HTR-8/SVneo (cell line): ENCODE measurements at regions not wholly inside any gene's neighbourhood (a gene's known extent, or its start where the extent isn't known, plus 50 kb on each side); places are given as distances from the start of the nearest gene placed in this dataset.

Experiments
- DNase-seq: peaks from one replicate; pipeline ENCODE4 v3.0.0; 2011; ENCODE audit warnings: low spot score, mixed read lengths; ENCODE audit not compliant: insufficient read length
- FAIRE-seq: peaks from 2 replicates; lab custom pipeline; 2011; peaks lifted over from hg19 to GRCh38; lab: Jason Lieb, UNC

DNA sequence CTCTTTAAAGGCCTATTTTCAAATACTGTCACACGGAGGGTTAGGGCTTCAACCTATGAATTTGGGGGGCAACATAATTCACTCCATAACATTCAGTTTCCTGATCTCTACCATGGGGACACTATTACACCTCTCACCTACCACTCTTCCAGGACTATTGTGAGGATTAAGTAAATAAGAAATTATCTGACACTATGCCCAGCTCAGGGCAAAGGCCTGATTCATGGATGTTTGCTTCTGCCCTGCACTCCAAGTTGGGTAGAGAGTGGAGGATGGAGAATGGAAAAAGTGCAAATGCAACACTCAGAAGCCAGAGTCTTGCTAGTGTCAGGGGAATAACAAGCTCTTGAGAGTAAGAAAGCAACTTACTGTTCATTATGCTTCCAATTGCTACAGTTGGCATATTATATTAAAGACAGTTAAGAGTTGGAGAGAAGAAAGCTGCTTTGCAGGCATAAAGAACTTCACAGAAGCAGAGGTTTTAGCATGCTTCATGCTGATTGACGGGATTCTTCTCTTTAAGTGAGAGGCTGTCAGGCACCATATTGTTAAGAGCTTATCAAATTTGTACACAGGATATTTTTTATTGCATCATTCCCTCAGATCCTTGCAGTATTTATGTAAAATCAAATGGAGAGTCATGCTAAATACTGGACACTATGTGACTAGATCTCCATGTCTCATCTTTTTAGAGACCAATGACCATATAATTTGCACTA, 375.3 kb downstream of the VPS13C start:
- DNase-seq (no peak), FAIRE-seq (no peak)

DNA sequence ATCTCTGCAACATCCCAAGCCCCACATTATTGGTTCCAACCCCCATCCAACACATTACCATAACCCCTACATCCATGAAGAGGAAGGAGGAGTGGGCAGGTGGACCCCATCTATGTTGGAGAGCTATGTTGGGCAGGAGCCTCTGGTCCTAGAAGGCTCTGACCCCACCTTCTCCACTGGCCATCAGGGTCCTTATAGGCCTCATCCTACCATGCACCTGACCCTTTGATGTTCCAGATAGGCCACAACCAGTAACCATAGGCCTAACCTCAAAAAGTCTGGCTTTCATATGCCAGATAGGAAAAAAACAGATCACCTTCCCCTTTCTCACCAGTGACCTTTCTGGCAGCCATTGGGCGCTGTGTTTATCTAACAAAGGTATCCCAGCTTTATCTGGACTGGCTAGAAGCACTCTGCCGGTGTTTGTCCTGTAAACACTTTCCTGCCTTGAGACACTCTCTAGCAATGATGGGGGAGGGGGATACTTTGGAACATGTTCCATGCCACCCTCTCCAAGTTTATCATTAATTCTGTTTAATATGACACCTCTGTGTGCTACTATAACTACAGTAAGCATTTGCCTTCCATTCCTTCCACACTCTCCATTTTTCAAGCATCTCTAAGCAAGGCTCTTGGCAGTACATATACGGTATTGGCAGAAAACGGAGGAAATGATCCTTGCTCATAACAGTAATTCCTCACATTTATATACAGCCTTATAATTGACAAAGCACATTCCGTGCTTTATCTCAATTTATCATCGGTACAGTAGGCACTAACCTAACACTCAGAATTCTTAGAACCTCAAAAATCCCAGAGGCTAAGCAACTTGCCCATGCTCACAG, 377.1 kb downstream of the VPS13C start:
- FAIRE-seq: no peak
- DNase-seq: no peak

DNA sequence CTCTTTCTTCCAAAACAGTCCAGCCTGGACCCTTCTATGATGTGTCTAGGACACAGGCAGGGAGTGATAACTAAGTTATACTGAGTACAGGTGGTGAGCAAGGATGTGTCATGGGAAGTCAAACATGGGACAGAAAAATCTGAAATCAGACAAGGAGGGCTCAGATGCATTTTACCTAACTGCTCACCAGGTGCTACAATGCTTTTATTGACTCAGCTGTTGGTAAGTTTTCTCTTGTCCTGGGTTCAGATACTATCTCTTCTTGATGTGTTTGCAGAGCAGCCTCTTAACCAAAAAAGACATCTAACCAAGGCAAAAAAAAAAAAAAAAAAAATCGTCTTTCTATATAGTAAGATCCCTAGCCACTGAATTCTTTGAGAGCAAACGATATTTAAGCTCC, 378.6 kb downstream of the VPS13C start:
- no peak for DNase-seq
- no peak for FAIRE-seq

DNA sequence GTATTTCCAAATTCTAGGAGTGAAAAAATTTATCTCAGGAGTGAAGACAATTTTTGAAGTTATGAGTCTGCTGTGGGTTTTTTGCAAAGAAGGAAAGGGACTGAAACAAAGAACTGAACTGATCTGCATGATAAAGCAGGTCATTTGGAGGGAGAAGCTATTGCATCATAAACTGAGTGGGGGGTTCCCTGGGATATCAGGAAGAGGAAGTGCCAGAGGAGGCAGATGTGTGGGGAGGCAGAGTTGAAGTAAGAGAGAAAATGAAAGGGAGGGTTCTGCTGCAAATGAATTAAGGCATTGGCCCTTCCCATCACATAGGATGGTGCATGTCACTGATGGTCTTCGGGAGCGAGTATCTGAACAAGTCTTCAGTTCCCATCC, 379.2 kb downstream of the VPS13C start:
- FAIRE-seq: no peak
- no peak for DNase-seq

DNA sequence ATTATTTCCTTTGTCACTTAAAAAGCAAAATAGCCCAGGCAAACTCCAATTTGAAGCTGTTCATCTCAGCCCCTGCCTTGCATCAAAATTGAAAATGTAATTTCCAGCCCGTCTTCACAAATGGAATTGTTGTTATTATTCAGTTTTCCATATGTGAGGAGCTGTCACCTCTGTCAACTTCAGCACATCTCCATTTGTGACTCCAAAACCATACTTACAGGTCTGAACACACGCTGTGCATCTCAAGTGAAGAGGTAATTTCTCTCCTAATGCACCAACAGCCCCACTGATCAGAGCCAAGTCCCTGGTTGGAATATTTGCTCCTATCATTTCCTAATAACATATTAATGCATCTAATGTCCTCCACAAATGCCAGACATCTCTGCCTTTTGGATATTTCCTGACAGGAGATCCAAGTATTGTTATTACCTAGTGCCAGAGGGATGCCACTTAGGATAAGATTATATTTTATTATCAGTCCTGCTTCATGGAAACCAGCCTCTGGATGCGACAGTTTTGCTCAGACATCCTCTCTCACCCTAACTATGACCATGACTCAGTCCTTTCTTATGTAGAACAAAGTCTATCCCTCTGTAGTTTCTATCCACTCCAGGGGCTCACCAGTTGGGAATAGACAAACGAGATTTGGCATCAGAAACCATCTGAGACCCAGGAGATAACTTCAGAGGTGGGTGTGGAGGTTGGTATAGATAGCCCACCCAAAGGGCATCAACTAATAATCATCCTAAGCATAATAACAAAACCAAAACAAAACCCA, 379.8 kb downstream of the VPS13C start:
- DNase-seq (no peak), FAIRE-seq (no peak)

DNA sequence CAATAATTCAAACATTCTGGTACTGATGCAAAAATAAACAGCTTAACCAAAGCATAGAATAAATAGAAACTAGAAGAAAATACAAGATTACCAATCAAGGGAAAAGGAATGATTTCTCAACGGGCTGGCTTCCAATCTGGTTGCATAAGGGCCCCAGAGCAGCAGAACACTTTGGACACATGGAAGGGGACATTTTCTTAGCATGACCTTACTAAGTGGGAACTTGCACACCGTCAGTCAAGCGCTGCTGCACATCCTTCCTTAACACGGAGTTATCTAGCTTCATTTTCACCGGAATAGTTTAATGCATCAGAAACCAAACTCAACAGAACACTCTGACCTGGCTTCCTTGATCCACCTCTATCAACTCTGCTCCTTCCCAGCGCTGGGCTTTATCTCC, 388.5 kb downstream of the VPS13C start:
- DNase-seq: no peak
- no peak for FAIRE-seq

DNA sequence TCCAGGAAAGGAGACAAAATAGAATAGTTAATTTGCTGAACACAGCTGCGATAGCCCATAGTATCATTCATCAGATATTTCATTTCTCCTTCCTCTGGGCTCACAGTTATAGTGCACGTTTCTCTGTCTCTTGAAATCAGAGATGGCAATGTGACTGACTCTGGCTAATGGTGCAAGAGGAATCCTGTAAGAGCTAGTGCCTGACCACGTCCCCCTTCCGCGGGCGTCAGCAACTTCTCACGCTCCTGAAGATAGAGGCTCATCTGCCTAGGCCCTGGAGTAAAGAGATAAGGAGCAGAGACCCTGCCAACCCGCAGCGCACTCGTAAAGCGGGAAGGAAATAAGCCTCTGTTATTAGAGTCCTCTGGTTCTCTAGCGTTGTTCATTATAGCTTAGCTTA, 391.8 kb downstream of the VPS13C start:
- DNase-seq (no peak), FAIRE-seq (no peak)

DNA sequence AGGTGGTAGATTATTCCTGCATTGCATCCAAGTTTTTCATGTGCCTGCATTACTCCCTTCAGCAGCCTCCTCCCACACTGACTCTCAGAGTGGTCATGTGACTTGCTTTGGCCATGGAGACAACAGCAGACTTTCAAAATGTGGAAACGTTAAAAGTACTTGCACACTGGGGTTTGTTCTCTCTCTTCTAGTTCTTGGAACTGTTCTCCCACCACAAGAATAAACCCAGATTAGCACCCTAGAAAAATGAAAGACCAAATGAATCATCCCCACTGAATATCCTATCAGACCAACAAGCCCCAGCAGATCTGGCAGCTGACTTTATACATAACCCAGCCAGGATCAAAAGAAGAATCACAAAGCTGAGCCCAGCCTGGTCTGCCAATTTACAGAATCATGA, 398.5 kb downstream of the VPS13C start:
- no peak for DNase-seq

DNA sequence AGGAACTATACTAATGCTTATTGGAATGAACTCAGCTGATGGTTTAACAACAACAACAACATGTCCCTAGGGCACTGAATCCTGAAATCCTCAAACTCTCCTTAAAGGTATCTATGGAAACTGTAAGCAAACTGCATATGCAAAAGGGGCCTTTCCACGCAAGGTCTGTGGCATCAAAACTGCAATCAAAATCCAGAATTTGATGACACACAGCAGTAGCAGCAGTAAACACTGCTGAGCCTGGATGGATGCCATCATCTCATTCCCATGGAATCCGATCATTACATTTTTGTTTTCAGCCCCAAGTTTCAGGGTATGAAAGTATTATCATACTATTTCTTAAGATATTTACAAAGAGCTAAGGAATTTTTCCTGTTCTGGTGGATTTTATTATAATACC, 399.7 kb downstream of the VPS13C start:
- DNase-seq: no peak
- FAIRE-seq: no peak

More for the DNA sequence above, 398.5 kb downstream of the VPS13C start:
- no peak for FAIRE-seq

DNA sequence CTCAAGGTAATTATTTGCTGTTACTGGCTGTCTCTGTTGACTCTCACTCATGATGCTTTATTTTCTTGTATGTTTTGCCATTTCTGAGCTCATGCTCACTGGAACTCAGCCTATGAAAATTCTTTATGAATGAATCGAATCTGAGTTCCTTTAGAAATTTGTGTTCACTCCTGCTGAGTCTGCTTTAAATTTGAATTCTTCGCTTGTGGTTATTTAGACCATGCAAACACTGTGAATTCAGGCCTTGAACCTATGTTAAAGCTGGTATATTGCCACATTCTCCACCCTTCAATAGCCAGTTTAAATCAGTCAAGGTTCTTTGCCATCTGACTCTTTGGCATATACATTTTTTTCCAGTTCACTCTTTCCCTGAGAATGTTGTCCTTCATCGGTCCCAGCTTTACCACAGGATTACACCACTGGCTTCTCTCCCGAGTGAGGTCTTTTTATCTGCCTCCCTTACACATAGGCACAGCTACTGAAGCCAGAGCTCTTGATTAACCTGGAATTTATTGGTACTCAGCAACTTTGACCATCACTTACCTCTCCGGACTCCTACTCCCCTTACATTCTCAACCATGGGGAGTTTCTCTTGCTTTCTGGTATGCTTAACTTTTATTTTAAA, 400.6 kb downstream of the VPS13C start:
- FAIRE-seq: no peak
- DNase-seq: no peak

DNA sequence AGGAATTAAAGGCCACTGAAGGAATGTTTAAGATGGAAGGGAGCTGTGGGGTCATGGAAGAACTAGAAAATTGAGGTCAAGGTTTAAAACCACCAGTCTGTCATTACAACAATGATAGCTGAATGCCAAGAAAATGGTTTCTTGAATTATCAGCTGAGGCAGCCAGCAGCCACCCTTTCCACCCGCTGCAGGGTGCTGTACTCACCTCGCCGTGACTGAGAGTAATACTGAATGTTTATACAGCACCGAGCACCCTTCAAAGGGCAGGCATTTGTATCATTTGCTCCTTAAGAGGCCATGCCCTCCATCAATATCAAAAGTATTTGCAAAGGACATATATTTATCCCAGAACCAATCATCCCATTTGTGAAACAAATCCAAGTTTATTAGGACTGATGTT, 402.8 kb downstream of the VPS13C start:
- no peak for FAIRE-seq
- DNase-seq: no peak

DNA sequence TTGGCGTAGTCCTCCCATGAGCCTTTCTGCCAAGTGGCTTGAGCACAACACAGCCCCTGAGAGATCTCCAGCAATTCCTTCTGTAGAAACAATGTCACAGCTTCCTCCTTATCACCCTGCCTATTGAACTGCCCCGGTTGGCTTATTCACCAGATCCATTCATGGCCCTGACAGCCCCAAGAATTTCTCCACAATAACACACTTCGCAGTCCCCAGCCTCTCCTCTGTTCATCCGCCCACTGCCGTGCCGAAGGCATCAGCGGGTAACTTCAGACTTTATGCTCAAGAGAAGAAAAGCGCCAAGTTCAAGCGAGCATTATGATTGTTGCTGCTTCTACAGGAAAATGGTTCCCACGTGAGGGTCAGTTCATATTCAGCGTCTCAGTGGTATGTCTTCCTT, 403.9 kb downstream of the VPS13C start:
- FAIRE-seq (no peak), DNase-seq (no peak)

DNA sequence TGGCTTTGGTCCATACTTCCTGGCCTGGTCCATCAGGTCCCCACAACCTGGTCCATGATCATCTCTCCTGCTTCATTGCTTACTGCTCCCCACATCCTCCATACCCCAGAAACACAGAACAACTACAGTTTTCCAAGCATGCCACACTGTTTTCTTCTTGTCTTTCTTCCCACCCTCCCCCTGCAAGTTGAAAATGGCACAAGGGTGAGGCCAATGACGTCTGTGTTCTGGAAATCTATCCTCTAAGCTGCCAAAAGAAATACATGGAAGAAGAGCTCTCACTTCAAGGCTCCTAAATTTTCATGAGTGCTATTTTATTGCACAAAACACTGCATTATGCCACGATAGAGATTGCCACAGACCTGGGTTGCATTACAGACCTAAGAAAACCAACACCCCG, 404.4 kb downstream of the VPS13C start:
- DNase-seq (no peak), FAIRE-seq (no peak)

DNA sequence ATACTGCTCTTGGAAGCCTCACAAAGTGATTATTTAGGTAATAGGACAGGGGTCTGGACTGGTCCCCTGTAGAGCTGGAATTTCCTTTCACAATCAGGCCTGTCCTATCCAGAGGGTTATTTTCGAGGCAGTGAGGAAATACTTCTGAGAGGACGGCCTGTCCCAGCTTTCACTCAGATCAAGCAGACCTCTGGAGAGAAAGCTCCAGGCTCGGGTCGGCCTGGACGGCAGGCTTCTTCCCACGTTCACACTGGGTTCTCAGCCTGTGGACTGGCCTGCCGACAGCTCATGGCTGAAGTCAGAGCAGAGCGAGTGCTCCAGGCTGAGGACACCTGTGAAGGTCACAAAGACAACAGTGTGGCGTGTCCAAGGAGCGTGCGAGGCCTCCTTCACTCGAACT, 405.3 kb downstream of the VPS13C start:
- FAIRE-seq (no peak), DNase-seq (no peak)

DNA sequence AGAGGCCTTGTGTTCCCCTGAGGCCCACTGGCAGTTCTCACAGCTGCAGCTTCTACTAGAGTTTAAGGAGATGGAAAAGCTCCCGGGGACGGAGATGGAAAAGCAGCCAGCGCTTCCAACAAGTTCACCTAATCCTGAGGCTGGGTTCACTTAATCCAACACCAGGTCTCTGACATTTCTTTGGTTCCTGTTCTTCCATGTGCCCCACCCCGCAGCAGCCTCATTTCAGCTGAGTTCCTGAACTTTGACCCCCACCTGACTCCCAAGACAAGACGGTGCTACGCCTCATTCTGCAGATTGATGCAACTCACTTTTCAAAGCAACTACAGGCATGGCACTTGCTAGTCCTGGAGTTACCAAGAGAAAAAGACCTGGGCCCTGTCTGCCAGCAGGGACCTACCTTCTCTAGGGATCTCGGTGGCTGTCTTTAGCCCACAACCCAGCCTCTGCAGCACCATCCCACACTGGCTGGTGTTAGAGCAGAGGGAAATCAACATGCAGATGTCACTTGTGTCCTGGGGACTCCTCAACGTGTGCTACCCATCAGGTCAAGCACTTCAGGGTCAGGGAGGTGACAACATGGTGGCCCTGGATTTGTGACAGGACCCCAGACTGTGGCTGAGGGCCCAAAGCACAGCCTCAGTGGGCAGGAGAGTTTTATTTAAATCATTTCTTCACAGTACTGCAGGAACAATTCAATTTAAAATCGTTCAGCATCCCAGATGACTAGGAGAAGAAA, 406.1 kb downstream of the VPS13C start:
- FAIRE-seq (no peak), DNase-seq (no peak)

DNA sequence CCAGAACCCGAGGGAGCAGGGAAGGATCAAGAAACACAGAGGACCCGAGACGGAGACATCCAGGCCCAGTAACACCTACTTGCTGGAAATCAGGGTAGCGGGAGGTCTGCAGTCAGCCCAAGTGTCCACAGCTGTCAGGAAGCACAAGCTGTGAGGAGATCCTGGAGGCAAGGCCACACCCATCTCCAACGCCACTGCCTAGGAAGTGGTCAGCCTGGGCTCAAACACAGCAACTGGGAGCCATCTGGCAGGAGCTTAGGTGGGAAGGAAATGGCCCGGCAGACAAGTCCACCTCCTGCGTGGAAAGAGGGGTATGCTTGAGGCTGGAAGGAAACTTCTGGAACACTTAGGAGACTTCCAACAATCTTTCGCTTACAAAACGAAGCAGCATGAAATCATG, 407.1 kb downstream of the VPS13C start:
- FAIRE-seq (no peak), DNase-seq (no peak)

DNA sequence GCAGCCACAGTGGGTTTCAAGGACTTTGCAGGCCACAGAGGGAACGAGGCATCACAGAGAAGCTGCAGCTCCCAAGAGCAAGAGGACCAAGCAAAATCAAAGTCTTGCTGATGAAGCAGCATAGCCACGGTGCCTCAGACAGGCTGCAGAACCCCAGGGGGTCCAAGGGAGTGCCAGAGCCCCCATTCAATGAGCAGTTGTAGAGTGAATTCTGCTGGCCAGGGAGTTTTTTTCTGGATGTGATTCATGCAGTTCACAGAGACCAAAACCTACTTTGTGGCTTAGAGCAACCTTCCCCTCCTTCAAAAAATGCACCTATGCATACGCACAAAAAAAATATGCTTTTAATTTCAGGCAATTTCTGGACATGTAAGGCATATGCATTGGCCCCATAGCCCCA, 409.0 kb downstream of the VPS13C start:
- DNase-seq: no peak
- no peak for FAIRE-seq

DNA sequence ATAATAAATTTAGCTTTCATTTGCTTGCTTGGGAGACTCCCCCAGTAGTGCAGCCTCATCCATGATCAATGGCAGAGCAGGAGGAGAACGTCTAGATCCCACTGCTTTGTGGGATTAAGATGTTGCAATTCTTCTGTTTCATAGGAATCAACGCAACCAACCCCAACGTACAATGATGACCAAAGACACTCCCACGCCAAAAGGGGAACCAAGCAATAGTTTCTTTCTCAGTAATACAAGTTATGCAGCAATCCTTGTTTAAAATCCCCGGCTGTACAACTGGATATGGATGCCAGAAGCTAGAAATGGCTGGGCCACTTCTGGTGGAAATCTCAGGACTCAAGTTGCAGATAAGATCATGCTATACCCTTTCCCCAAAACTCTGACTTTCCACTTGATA, 411.2 kb downstream of the VPS13C start:
- DNase-seq (no peak), FAIRE-seq (no peak)

DNA sequence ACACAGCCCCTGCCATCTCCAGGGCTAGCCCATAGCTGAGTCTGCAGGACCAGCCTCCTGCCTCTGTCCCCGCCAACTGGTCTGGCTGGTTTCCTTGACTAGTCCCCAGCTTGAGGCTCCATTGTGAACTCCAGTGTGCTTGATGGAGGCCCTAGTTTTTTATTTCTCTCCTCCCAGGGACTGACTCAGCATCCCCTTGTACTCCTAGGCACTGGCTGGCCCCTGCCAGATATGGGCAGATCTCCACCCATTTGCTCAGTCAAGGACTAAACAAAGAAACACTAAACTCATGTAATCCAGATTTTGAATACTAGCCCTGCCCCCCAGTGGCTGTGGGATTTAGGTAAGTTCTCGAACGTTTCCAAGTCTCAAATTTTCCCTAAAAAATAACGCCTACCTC, 415.4 kb upstream of the RORA start:
- FAIRE-seq (no peak), DNase-seq (no peak)

DNA sequence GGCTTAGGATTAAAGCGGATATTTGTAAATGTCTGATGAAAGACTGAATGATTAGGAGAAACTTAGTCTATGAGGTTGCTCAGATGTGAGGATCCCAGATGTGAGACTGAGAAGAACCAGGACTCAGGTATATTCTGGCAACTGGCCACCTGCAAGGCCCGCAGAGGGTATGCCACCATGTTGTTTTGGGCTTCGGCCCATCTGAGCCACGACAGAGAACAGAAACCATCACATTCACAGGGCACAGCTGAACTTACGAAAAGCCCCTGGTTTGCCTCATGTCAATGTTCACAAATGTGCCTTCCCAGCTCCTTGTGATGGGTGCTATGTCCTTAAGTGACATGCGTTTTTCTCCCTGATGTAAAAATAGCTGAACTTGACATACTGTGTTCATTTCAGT, 412.5 kb upstream of the RORA start:
- no peak for FAIRE-seq
- DNase-seq: no peak
